ENCODE measurements at regions not wholly inside any gene's neighbourhood (a gene's known extent, or its start where the extent isn't known, plus 50 kb on each side); places are given as distances from the start of the nearest gene placed in this dataset.

DNA sequence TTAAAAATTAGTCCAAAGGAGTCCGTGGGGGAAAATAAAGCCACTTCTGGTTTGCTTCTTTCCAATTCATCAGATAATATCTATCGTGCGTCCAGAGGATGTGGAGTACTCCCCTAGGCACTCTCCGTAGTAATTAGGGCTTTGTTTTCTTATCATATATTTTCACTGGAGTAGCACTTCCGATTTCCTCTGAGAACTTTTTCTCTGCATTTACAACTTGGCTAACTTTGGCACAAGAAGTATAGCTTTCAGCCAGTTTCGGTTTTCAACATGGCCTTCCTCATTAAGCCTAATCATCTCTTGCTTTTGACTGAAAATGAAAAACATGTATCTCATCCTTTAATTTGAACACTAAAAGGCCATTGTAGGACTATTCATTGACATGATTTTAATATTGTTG, 80.5 kb downstream of the CASP3 start:
- DNase-seq (ENCODE audit: low spot score), result no peak
- no peak overlapping the region for H3K4me3 ChIP-seq
- no peak overlapping the region for H2AFZ ChIP-seq (replicated peaks)
- H3K4me1 Mint-ChIP-seq, result no peaks in the 10 kb centered on the region
- no peaks in the 10 kb centered on the region for H3K27me3 Mint-ChIP-seq (ENCODE audit: insufficient read depth, low read depth)
- H3K27ac Mint-ChIP-seq, result no peak overlapping the region
- no peaks in the 10 kb centered on the region for H3K27me3 ChIP-seq
- H3K4me3 Mint-ChIP-seq, result no peak overlapping the region
- no peaks in the 10 kb centered on the region for H3K36me3 Mint-ChIP-seq
- H3K9ac ChIP-seq, result no peak overlapping the region
- H3K9me3 Mint-ChIP-seq, result peaks cover 5% of the 10 kb centered on the region
- H3F3A ChIP-seq (ENCODE audit: low read depth), result no peaks in the 10 kb centered on the region
- no peaks in the 10 kb centered on the region for H4K20me1 ChIP-seq (ENCODE audit: low read depth)
- H3K4me2 ChIP-seq, result no peak overlapping the region
- H3K9me3 ChIP-seq (ENCODE audit: low read depth), result no peaks in the 10 kb centered on the region
- no peak overlapping the region for H3K27ac ChIP-seq
- no peaks in the 10 kb centered on the region for H3K4me1 ChIP-seq
- no peaks in the 10 kb centered on the region for H3K36me3 ChIP-seq
- no peaks in the 10 kb centered on the region for H3K79me2 ChIP-seq (ENCODE audit: low read depth)
- TF ChIP-seq EZH2 (IDR thresholded peaks at IDR 0.05) (no peak), CTCF (IDR thresholded peaks at IDR 0.05) (no peak)

DNA sequence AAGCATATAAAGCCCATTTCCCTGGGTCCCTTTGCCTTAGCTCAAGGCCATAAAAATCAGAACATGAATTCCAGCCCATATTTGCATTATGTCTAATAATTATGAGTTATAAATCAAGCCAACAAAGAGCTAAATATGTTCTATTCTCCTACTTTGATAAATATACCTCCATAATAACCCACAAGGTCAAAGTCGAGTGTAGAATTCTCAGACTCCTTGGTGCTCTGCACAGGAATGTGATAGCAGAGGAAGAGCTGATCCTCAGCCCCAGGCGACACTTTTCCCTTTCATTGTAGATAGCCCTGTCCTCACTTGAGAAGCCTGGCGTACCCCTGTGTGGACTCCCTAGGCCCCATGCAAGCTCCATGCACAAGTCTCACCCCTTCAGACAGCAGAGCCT, 85.6 kb downstream of the CASP3 start:
- TF ChIP-seq CTCF (IDR thresholded peaks at IDR 0.05), result no peak
- TF ChIP-seq EZH2phosphoT487 (IDR thresholded peaks at IDR 0.05), result no peak
- TF ChIP-seq EZH2 (IDR thresholded peaks at IDR 0.05), result no peak
- Histone ChIP-seq H3K79me2 (ENCODE audit: low read depth) (no peaks in the 10 kb centered on the region), H3K27ac (no peak overlapping the region), H3K9ac (no peak overlapping the region), H3K4me3 (no peak overlapping the region), H3F3A (ENCODE audit: low read depth) (no peaks in the 10 kb centered on the region), H3K9me3 (ENCODE audit: low read depth) (no peaks in the 10 kb centered on the region), H3K4me1 (no peaks in the 10 kb centered on the region), H4K20me1 (ENCODE audit: low read depth) (no peaks in the 10 kb centered on the region), H2AFZ (replicated peaks) (no peak overlapping the region), H3K4me2 (no peak overlapping the region), H3K36me3 (no peaks in the 10 kb centered on the region), H3K27me3 (no peaks in the 10 kb centered on the region)
- H3K4me3 Mint-ChIP-seq, result no peak overlapping the region
- H3K27me3 Mint-ChIP-seq (ENCODE audit: insufficient read depth, low read depth), result no peaks in the 10 kb centered on the region
- H3K4me1 Mint-ChIP-seq, result no peaks in the 10 kb centered on the region
- no peak for DNase-seq (ENCODE audit: low spot score)
- peaks cover 5% of the 10 kb centered on the region for H3K9me3 Mint-ChIP-seq
- H3K27ac Mint-ChIP-seq, result no peak overlapping the region
- no peaks in the 10 kb centered on the region for H3K36me3 Mint-ChIP-seq

- TF ChIP-seq CTCF (IDR thresholded peaks at IDR 0.05) (no peak), EZH2phosphoT487 (IDR thresholded peaks at IDR 0.05) (no peak), EZH2 (IDR thresholded peaks at IDR 0.05) (no peak)
- H3K9me3 Mint-ChIP-seq, result no peaks in the 10 kb centered on the region
These were observed 84.6 kb upstream of the IRF2 start for GRCh38 chr4:184558996-184559395.

GRCh38 chr4:184553891-184554290, 79.5 kb upstream of the IRF2 start:
- DNase-seq (ENCODE audit: low spot score), result no peak
- Histone ChIP-seq H3F3A (ENCODE audit: low read depth) (no peaks in the 10 kb centered on the region), H3K4me2 (no peak overlapping the region), H3K27ac (no peak overlapping the region), H3K27me3 (no peaks in the 10 kb centered on the region), H4K20me1 (ENCODE audit: low read depth) (no peaks in the 10 kb centered on the region), H3K4me3 (no peak overlapping the region), H3K4me1 (no peaks in the 10 kb centered on the region), H3K9ac (no peak overlapping the region), H3K36me3 (no peaks in the 10 kb centered on the region), H3K79me2 (ENCODE audit: low read depth) (no peaks in the 10 kb centered on the region), H3K9me3 (ENCODE audit: low read depth) (no peaks in the 10 kb centered on the region), H2AFZ (replicated peaks) (no peak overlapping the region)
- H3K27me3 Mint-ChIP-seq (ENCODE audit: insufficient read depth, low read depth), result peaks cover 6% of the 10 kb centered on the region
- peaks cover 4% of the 10 kb centered on the region for H3K4me1 Mint-ChIP-seq
- no peak overlapping the region for H3K4me3 Mint-ChIP-seq
- H3K36me3 Mint-ChIP-seq, result no peaks in the 10 kb centered on the region
- no peak overlapping the region for H3K27ac Mint-ChIP-seq
- no peaks in the 10 kb centered on the region for H3K9me3 Mint-ChIP-seq
- no peak for TF ChIP-seq EZH2phosphoT487 (IDR thresholded peaks at IDR 0.05)
- TF ChIP-seq EZH2 (IDR thresholded peaks at IDR 0.05), result no peak
- no peak for TF ChIP-seq CTCF (IDR thresholded peaks at IDR 0.05)

More at GRCh38 chr4:184558996-184559395, 84.6 kb upstream of the IRF2 start:
- H3F3A ChIP-seq (ENCODE audit: low read depth), result no peaks in the 10 kb centered on the region
- H3K27me3 ChIP-seq, result no peaks in the 10 kb centered on the region
- H3K27ac ChIP-seq, result no peak overlapping the region
- no peak for DNase-seq (ENCODE audit: low spot score)
- Mint-ChIP-seq H3K27ac (no peak overlapping the region), H3K27me3 (ENCODE audit: insufficient read depth, low read depth) (no peaks in the 10 kb centered on the region), H3K4me1 (no peaks in the 10 kb centered on the region), H3K36me3 (no peaks in the 10 kb centered on the region), H3K4me3 (no peak overlapping the region)
- no peaks in the 10 kb centered on the region for H3K4me1 ChIP-seq
- no peaks in the 10 kb centered on the region for H4K20me1 ChIP-seq (ENCODE audit: low read depth)
- no peak overlapping the region for H3K9ac ChIP-seq
- H3K9me3 ChIP-seq (ENCODE audit: low read depth), result no peaks in the 10 kb centered on the region
- H3K4me2 ChIP-seq, result no peak overlapping the region
- H3K79me2 ChIP-seq (ENCODE audit: low read depth), result no peaks in the 10 kb centered on the region
- H3K4me3 ChIP-seq, result no peak overlapping the region
- no peaks in the 10 kb centered on the region for H3K36me3 ChIP-seq
- H2AFZ ChIP-seq (replicated peaks), result no peak overlapping the region
